Mesendoderm (in vitro differentiated cells): ENCODE measurements at regions not wholly inside any gene's neighbourhood (a gene's known extent, or its start where the extent isn't known, plus 50 kb on each side); places are given as distances from the start of the nearest gene placed in this dataset.

Experiments used
- DNase-seq: peaks from one replicate; pipeline ENCODE4 v3.0.0; 2013
- H2AK5ac ChIP-seq: 2 replicates; pipeline ENCODE4 v1.6.1; 2013; ENCODE audit warnings: low read length, inconsistent platforms
- H2BK120ac ChIP-seq: 2 replicates; pipeline ENCODE4 v1.6.1; 2013; ENCODE audit warnings: low read depth, mild to moderate bottlenecking, low read length, moderate library complexity, mixed read lengths
- H2BK15ac ChIP-seq: replicated peaks from 2 replicates; pipeline ENCODE4 v1.6.1; 2013; ENCODE audit warnings: low read depth, mild to moderate bottlenecking, moderate library complexity
- H2BK5ac ChIP-seq: 2 replicates; pipeline ENCODE4 v1.6.1; 2013; ENCODE audit warnings: low read length, inconsistent platforms
- H3K18ac ChIP-seq: 2 replicates; pipeline ENCODE4 v1.6.1; 2013; ENCODE audit warnings: mild to moderate bottlenecking, low read length, mixed read lengths
- H3K23ac ChIP-seq: one replicate; pipeline ENCODE4 v1.6.1; 2013; ENCODE audit warnings: low read length
- H3K27ac ChIP-seq: 2 replicates; pipeline ENCODE4 v1.5.1; 2013; ENCODE audit warnings: low read depth, mild to moderate bottlenecking, inconsistent platforms, low read length, moderate library complexity
- H3K27me3 ChIP-seq: 2 replicates; pipeline ENCODE4 v1.6.1; 2013; ENCODE audit warnings: low read length, control low read depth, mild to moderate bottlenecking, inconsistent platforms; ENCODE audit not compliant: insufficient read depth, poor library complexity
- H3K36me3 ChIP-seq: 2 replicates; pipeline ENCODE4 v1.6.1; 2013; ENCODE audit warnings: low read length, inconsistent platforms; ENCODE audit not compliant: control insufficient read depth, insufficient read depth
- H3K4ac ChIP-seq: one replicate; pipeline ENCODE4 v1.6.1; 2013; ENCODE audit warnings: low read depth, mild to moderate bottlenecking, low read length, moderate library complexity
- H3K4me1 ChIP-seq: 2 replicates; pipeline ENCODE4 v1.6.1; 2013; ENCODE audit warnings: low read depth, low read length, inconsistent platforms; ENCODE audit not compliant: control insufficient read depth
- H3K4me2 ChIP-seq: 2 replicates; pipeline ENCODE4 v1.6.1; 2013; ENCODE audit warnings: low read length
- H3K4me3 ChIP-seq: 2 replicates; pipeline ENCODE4 v1.5.1; 2013; ENCODE audit warnings: mild to moderate bottlenecking, low read length
- H3K56ac ChIP-seq: one replicate; pipeline ENCODE4 v1.6.1; 2013; ENCODE audit warnings: low read length
- H3K79me1 ChIP-seq: 2 replicates; pipeline ENCODE4 v1.6.1; 2013; ENCODE audit warnings: low read length, inconsistent platforms
- H3K79me2 ChIP-seq: 2 replicates; pipeline ENCODE4 v1.6.1; 2013; ENCODE audit warnings: mild to moderate bottlenecking, low read length; ENCODE audit not compliant: control insufficient read depth, insufficient read depth
- H3K9ac ChIP-seq: 2 replicates; pipeline ENCODE4 v1.6.1; 2013; ENCODE audit warnings: low read length, inconsistent platforms
- H4K5ac ChIP-seq: one replicate; pipeline ENCODE4 v1.6.1; 2013; ENCODE audit warnings: low read length
- H4K8ac ChIP-seq: one replicate; pipeline ENCODE4 v1.6.1; 2013; ENCODE audit warnings: low read depth, mild to moderate bottlenecking, control low read depth, low read length, moderate library complexity
- WGBS: extraction: QIAGEN DNeasy Blood & Tissue Kit; methylation state at CpG from one replicate; pipeline ENCODE4 v1.1.7; 2013; ENCODE audit warnings: low lambda C conversion rate, missing lambda C conversion rate; ENCODE audit not compliant: insufficient coverage; ENCODE audit errors: extremely low coverage; 5-methylcytosine and 5-hydroxymethylcytosine counted together

GRCh38 chr15:35888815-35889214 lies 342.9 kb upstream of the DPH6 start:
- Histone ChIP-seq H4K8ac (no peak overlapping the region), H3K79me2 (no peaks in the 10 kb centered on the region), H3K27ac (no peak overlapping the region), H2BK5ac (no peak overlapping the region), H2BK15ac (no peak overlapping the region), H2AK5ac (no peak overlapping the region), H4K5ac (no peak overlapping the region), H3K36me3 (no peaks in the 10 kb centered on the region), H3K4me2 (no peak overlapping the region), H3K4me1 (no peaks in the 10 kb centered on the region), H3K23ac (no peak overlapping the region), H3K27me3 (no peaks in the 10 kb centered on the region), H3K4me3 (no peak overlapping the region), H2BK120ac (no peak overlapping the region), H3K4ac (no peak overlapping the region), H3K9ac (no peak overlapping the region), H3K79me1 (no peaks in the 10 kb centered on the region), H3K56ac (no peak overlapping the region), H3K18ac (no peak overlapping the region)
- no peak for DNase-seq
- no CpG with 5 or more reads among the region's 1 CpG for WGBS

GRCh38 chr15:35907511-35907910 lies 361.5 kb upstream of the DPH6 start:
- H3K79me2 ChIP-seq = no peaks in the 10 kb centered on the region
- no peaks in the 10 kb centered on the region for H3K27me3 ChIP-seq
- no peaks in the 10 kb centered on the region for H3K79me1 ChIP-seq
- no peak overlapping the region for H3K23ac ChIP-seq
- no peak overlapping the region for H4K5ac ChIP-seq
- H3K4ac ChIP-seq = no peak overlapping the region
- H4K8ac ChIP-seq = no peak overlapping the region
- WGBS = no CpG with 5 or more reads among the region's 3 CpGs
- no peak overlapping the region for H3K56ac ChIP-seq
- no peaks in the 10 kb centered on the region for H3K4me1 ChIP-seq
- H3K9ac ChIP-seq = no peak overlapping the region
- H3K4me3 ChIP-seq = no peak overlapping the region
- H2BK15ac ChIP-seq = no peak overlapping the region
- no peak overlapping the region for H2AK5ac ChIP-seq
- H3K36me3 ChIP-seq = no peaks in the 10 kb centered on the region
- H3K4me2 ChIP-seq = no peak overlapping the region
- no peak overlapping the region for H3K18ac ChIP-seq
- DNase-seq = no peak
- no peak overlapping the region for H3K27ac ChIP-seq
- no peak overlapping the region for H2BK5ac ChIP-seq
- no peak overlapping the region for H2BK120ac ChIP-seq

GRCh38 chr15:35909414-35909813 lies 363.4 kb upstream of the DPH6 start:
- Histone ChIP-seq H3K56ac (no peak overlapping the region), H3K4me1 (no peaks in the 10 kb centered on the region), H2BK5ac (no peak overlapping the region), H3K27ac (no peak overlapping the region), H3K18ac (no peak overlapping the region), H3K4me3 (no peak overlapping the region), H3K4me2 (no peak overlapping the region), H4K5ac (no peak overlapping the region), H3K23ac (no peak overlapping the region), H3K4ac (no peak overlapping the region), H4K8ac (no peak overlapping the region), H3K9ac (no peak overlapping the region), H2BK120ac (no peak overlapping the region), H3K27me3 (no peaks in the 10 kb centered on the region), H3K79me1 (no peaks in the 10 kb centered on the region), H2AK5ac (no peak overlapping the region), H3K36me3 (no peaks in the 10 kb centered on the region), H3K79me2 (no peaks in the 10 kb centered on the region), H2BK15ac (no peak overlapping the region)
- no CpG with 5 or more reads among the region's 3 CpGs for WGBS
- no peak for DNase-seq

- H3K4ac ChIP-seq = no peak overlapping the region
- H2BK5ac ChIP-seq = no peak overlapping the region
- no peak overlapping the region for H4K8ac ChIP-seq
- no peaks in the 10 kb centered on the region for H3K4me1 ChIP-seq
- no peak overlapping the region for H2AK5ac ChIP-seq
- H2BK120ac ChIP-seq = no peak overlapping the region
- H3K79me2 ChIP-seq = no peaks in the 10 kb centered on the region
- no peak overlapping the region for H3K23ac ChIP-seq
- H3K9ac ChIP-seq = no peak overlapping the region
- H4K5ac ChIP-seq = no peak overlapping the region
- H3K4me3 ChIP-seq = no peak overlapping the region
- no peaks in the 10 kb centered on the region for H3K27me3 ChIP-seq
- H3K18ac ChIP-seq = no peak overlapping the region
- H2BK15ac ChIP-seq = no peak overlapping the region
- no peaks in the 10 kb centered on the region for H3K36me3 ChIP-seq
- H3K27ac ChIP-seq = no peak overlapping the region
- no peak for DNase-seq
- no peak overlapping the region for H3K4me2 ChIP-seq
- no peak overlapping the region for H3K56ac ChIP-seq
- WGBS = no CpG with 5 or more reads among the region's 2 CpGs
- no peaks in the 10 kb centered on the region for H3K79me1 ChIP-seq
Observed at GRCh38 chr15:35910227-35910626, 364.3 kb upstream of the DPH6 start.

- Histone ChIP-seq H3K56ac (no peak overlapping the region), H3K18ac (no peak overlapping the region), H3K4me2 (no peak overlapping the region), H3K4me1 (no peaks in the 10 kb centered on the region), H2BK5ac (no peak overlapping the region), H3K23ac (no peak overlapping the region), H2BK15ac (no peak overlapping the region), H3K4me3 (no peak overlapping the region), H3K27me3 (no peaks in the 10 kb centered on the region), H4K8ac (no peak overlapping the region), H3K79me2 (no peaks in the 10 kb centered on the region), H2BK120ac (no peak overlapping the region), H3K36me3 (no peaks in the 10 kb centered on the region), H3K4ac (no peak overlapping the region), H4K5ac (no peak overlapping the region), H2AK5ac (no peak overlapping the region), H3K79me1 (no peaks in the 10 kb centered on the region), H3K27ac (no peak overlapping the region), H3K9ac (no peak overlapping the region)
- no CpG with 5 or more reads among the region's 2 CpGs for WGBS
- DNase-seq = no peak
Observed at GRCh38 chr15:35911052-35911777, 365.2 kb upstream of the DPH6 start.

- H3K23ac ChIP-seq = no peak overlapping the region
- no peak overlapping the region for H3K56ac ChIP-seq
- H3K79me2 ChIP-seq = no peaks in the 10 kb centered on the region
- H2AK5ac ChIP-seq = no peak overlapping the region
- H4K5ac ChIP-seq = no peak overlapping the region
- no peak overlapping the region for H3K4ac ChIP-seq
- no peak overlapping the region for H3K18ac ChIP-seq
- H3K79me1 ChIP-seq = no peaks in the 10 kb centered on the region
- no peak overlapping the region for H4K8ac ChIP-seq
- no peak overlapping the region for H2BK5ac ChIP-seq
- DNase-seq = peak; percentile 16
- H2BK15ac ChIP-seq = no peak overlapping the region
- H3K27ac ChIP-seq = no peak overlapping the region
- H3K36me3 ChIP-seq = no peaks in the 10 kb centered on the region
- no peak overlapping the region for H3K9ac ChIP-seq
- WGBS = no CpG with 5 or more reads among the region's 2 CpGs
- no peaks in the 10 kb centered on the region for H3K27me3 ChIP-seq
- no peak overlapping the region for H3K4me2 ChIP-seq
- H3K4me3 ChIP-seq = no peak overlapping the region
- H3K4me1 ChIP-seq = no peaks in the 10 kb centered on the region
- H2BK120ac ChIP-seq = no peak overlapping the region
Observed at GRCh38 chr15:35912196-35912595, 366.2 kb upstream of the DPH6 start.
